Iris pigment epithelial cell (primary cell): ENCODE measurements at regions not wholly inside any gene's neighbourhood (a gene's known extent, or its start where the extent isn't known, plus 50 kb on each side); places are given as distances from the start of the nearest gene placed in this dataset.
"Not testable (repeated sequence)": the region's sequence is repeated elsewhere in the genome, so short reads cannot be mapped to it uniquely, and the experiment has no call there.

Experiments
- DNase-seq: peaks from one replicate; pipeline ENCODE4 v3.0.0-alpha.2; 2011; ENCODE audit warnings: low read depth

- no peak for DNase-seq
These were observed 125.7 kb upstream of the MYO3A start for GRCh38 chr10:25808372-25808771.

GRCh38 chr10:25811052-25811685 lies 122.9 kb upstream of the MYO3A start:
- no peak for DNase-seq

GRCh38 chr10:25813511-25813910 lies 120.5 kb upstream of the MYO3A start:
- DNase-seq, result no peak

GRCh38 chr10:25815236-25815635 lies 118.8 kb upstream of the MYO3A start:
- peak; percentile 31 for DNase-seq

GRCh38 chr10:25815999-25816768 lies 117.8 kb upstream of the MYO3A start:
- no peak for DNase-seq

GRCh38 chr10:25817200-25817599 lies 116.8 kb upstream of the MYO3A start:
- no peak for DNase-seq

- DNase-seq, result no peak
These were observed 115.3 kb upstream of the MYO3A start for GRCh38 chr10:25818751-25819150.

GRCh38 chr10:25820472-25820871 lies 113.6 kb upstream of the MYO3A start:
- DNase-seq, result no peak

- DNase-seq, result no peak
These were observed 113.2 kb upstream of the MYO3A start for GRCh38 chr10:25820874-25821273.

GRCh38 chr10:25824050-25824449 lies 110.0 kb upstream of the MYO3A start:
- no peak for DNase-seq

- DNase-seq, result no peak
These were observed 105.6 kb upstream of the MYO3A start for GRCh38 chr10:25828475-25828874.

- no peak for DNase-seq
These were observed 102.9 kb upstream of the MYO3A start for GRCh38 chr10:25831080-25831479.

- DNase-seq, result peak; percentile 6
These were observed 94.3 kb upstream of the MYO3A start for GRCh38 chr10:25839683-25840082.

- not testable (repeated sequence) for DNase-seq
These were observed 93.2 kb upstream of the MYO3A start for GRCh38 chr10:25840875-25841274.

GRCh38 chr10:25842146-25842545 lies 91.9 kb upstream of the MYO3A start:
- DNase-seq, result no peak

- no peak for DNase-seq
These were observed 90.4 kb upstream of the MYO3A start for GRCh38 chr10:25843551-25844170.

GRCh38 chr10:25844716-25845115 lies 89.3 kb upstream of the MYO3A start:
- not testable (repeated sequence) for DNase-seq

GRCh38 chr10:25849268-25849667 lies 84.8 kb upstream of the MYO3A start:
- no peak for DNase-seq

- no peak for DNase-seq
These were observed 84.0 kb upstream of the MYO3A start for GRCh38 chr10:25849988-25850387.

GRCh38 chr10:25851548-25851947 lies 82.5 kb upstream of the MYO3A start:
- no peak for DNase-seq

GRCh38 chr10:25852364-25852941 lies 81.6 kb upstream of the MYO3A start:
- no peak for DNase-seq

GRCh38 chr10:25858076-25858475 lies 76.0 kb upstream of the MYO3A start:
- no peak for DNase-seq

GRCh38 chr10:25865267-25865666 lies 68.8 kb upstream of the MYO3A start:
- DNase-seq, result no peak
